Hematopoietic multipotent progenitor cell treated with erythropoietin and hydrocortisone succinate and interleukin-3 and kit ligand, for 6 days (in vitro differentiated cells): ENCODE measurements at regions not wholly inside any gene's neighbourhood (a gene's known extent, or its start where the extent isn't known, plus 50 kb on each side); places are given as distances from the start of the nearest gene placed in this dataset.
"Not testable (repeated sequence)": the region's sequence is repeated elsewhere in the genome, so short reads cannot be mapped to it uniquely, and the experiment has no call there.

Experiments
- DNase-seq: peaks from one replicate; pipeline ENCODE4 v3.0.0-alpha.2; 2015

DNA sequence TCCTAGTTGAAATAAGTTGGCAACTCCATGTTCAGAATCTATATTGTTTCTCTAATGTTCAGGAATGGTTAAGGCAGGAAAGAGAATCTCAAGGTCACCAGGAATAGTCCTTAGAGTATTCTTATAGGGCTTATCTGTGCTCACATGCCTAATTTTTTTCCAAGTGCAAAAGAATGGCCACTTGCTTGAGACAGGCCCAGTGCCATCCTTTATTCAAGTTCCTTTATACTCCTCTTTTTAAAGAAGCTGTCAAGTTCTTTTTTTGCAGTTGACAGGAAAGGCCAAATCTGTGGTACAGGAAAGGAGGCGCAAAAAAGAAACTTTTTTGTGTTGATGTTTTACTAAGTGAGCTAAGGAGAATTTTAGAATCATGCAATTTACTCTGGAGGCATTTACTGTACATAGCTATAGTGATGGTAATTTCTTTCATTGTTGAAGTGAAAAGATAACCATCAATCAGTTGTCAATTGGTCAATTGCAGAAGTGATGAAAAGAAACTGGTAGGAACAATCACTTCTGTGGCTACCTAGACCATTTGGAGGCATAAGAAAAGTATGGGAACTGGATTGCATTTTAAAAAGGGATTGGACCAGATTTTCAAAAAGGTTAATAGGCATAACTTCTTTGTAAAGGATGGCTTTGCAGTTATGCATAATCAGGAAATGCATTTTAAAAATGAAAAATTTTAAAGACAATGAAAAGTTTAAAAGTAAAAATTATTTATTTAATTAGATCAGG lies 102.5 kb upstream of the SOX2 start:
- DNase-seq = no peak

DNA sequence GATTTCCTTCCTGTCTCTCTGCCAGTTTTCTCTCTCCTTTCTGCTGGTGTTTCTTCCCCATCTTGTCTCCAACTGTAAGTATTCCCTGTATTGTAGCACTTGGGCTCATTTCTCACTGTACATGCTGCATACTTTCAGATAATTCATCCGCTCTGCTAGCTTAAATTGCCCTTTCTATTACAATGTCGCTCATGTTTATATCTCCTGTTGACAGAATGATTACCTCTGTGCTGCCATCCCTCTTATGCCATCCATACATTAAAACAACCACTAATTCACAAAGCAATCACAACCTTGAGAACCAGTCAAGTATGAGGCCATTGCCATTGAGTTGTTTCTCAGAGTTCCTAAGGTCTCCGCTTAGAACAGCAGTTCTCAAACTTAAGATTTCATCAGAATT lies 107.5 kb upstream of the SOX2 start:
- DNase-seq = no peak

DNA sequence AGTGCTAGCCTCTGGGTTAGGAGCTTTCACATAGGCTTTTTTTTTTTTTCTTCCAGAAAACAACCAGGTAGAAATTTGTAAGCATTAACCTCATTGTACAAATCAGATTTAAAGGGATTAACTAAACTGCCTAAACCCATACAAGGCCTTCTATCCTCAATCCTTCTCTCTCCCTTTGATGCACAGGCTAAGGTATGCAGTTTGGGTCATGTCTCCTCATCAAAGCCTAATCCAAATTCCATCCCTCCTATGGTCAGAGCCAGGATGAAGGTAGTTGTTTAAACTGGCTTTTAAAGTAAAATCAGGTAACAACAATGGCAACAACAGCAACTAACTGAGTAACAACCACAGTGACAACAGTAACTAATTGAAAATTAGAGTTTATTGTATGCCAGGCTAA lies 115.6 kb upstream of the SOX2 start:
- no peak for DNase-seq

DNA sequence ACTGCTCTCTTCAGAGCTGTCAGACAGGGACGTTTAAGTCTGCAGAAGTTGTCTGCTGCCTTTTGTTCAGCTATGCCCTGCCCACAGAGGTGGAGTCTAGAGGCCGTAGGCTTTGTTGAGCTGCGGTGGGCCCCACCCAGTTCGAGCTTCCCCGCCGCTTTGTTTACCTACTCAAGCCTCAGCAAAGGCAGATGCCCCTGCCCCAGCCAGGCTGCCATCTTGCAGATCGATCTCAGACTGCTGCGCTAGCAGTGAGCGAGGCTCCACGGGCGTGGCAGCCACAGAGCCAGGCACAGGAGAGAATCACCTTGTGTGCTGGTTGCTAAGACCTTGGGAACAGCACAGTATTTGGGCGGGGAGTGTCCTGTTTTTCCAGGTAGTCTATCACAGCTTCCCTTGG lies 120.8 kb upstream of the SOX2 start:
- not testable (repeated sequence) for DNase-seq

DNA sequence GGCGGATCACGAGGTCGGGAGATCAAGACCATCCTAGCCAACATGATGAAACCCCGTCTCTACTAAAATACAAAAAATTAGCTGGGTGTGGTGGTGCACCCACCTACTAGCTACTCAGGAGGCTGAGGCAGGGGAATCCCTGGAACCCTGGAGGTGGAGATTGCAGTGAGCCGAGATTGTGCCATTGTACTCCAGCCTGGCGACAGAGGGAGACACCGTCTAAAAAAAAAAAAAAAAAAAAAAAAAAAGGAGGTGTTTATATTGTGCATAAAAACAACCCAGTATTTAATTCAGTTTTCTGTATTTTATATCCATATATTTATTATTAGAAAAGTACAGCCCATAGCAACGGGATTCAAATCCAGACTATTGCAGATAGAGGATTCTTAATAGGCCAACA lies 129.1 kb upstream of the SOX2 start:
- DNase-seq = no peak

DNA sequence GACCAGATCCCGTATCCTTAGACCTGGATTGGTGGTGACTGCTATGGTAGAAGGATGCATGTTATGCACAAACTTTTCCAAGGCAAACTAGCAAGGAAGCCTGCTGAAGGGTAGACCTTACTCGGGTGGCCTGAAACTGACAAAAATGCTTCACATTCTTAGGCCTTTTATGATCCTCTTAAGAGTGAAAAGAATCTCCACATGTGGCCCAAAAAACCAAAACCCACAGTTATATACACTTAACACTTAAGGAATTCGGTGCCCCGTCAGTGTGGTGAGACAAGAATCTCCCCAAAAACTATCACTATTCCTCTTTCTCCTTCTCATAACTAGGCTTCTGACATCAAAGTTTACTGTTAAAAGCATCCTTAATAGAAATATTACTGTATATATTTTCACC lies 130.1 kb upstream of the SOX2 start:
- DNase-seq = no peak

DNA sequence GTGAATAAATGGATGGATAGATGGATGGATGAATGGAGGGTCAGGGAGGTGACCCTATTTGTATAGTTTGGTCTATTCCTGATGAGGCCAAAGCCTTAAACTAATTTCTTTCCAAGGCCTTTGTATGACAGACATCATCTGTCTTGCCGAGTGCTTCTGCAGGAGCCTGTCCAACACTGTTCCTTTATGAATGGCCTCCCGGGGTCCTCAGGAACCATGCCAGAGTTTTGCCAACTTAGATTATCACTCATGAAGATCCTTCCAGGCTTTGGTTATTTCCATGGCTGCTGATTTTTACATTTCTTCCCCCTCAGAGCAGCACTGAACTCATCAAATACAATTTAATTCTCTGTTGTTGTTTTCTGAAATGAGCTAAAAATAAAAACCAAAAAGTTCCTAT lies 133.0 kb upstream of the SOX2 start:
- no peak for DNase-seq

DNA sequence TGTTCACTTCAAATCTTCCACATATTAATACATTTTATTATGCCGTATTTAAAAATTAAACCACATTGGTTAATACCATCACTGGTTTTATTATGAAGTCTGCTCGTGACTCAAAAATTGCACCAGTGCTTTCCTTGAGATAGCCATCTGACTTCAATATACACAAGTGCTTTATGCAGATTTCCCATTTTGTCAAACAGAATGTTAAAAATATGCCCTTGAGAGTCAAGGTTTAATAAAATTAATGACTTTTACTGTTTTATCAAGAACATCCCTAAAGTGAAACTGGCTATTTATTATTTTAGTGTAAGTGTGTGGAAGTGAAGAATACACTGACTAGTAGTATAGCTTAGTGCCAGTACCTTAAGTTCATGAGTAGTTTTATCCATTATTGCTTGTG lies 139.3 kb upstream of the SOX2 start:
- DNase-seq = no peak

DNA sequence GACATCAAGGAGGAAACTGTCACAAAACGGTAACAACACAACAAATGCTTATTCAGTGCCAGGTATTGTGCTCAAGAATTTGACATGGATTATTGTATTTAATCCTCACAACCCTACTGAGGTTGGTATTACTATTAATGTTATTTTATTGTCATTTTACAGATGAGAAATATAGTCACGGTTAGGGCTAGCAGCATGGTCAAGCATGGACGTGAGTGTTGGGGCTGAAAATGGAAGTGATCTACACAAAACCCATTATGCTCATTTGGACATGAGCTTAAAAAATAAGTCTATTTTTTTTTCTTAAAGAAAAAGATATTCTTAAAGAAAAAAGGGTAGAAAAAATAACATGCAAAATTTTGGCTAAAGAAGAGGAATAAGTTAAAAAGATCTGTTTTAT lies 141.3 kb upstream of the SOX2 start:
- DNase-seq = no peak

DNA sequence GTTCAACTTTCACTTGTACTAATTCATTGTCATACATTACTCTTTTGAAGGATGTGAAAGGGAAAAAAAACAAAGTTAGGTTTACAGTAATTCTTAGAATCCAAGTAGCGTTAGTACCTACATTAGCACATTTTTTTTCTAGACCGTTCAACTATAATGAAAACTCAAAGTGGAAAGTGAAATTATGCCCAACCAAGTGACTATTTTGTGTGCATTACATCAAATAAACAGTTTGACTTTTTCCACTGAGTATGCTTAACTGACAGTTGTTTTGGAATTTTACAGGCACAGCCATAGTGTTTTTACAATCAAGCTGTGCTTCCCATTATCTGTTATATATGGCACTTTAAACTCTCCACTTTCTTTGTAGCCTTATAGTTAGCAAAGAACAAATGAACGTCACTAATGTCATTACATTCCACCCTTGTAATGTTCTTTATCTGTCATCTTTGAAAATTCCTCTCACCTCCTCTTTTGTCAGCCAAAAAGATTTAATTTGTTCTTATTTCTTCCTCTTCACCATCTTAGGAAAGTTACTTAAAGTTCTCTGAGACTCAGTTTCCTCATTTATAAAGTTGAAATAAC lies 142.3 kb upstream of the SOX2 start:
- DNase-seq = no peak

DNA sequence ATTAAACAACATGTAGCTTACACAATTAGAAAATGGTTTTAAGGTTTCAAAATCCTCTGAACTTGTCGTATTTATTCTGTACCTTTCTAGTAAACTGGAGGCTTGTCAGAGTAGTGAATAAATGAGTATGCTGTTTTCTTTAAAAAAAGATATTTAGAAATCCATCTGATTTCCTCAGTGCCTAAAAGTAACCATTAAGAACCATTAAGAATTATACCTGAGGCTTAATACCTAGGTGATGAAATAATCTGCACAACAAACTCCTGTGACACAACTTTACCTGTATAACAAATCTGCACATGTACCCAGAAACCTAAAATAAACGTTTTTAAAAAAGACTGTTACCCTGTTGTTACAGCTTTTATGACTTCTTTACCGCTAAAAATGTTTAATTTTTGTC lies 143.0 kb upstream of the SOX2 start:
- no peak for DNase-seq

DNA sequence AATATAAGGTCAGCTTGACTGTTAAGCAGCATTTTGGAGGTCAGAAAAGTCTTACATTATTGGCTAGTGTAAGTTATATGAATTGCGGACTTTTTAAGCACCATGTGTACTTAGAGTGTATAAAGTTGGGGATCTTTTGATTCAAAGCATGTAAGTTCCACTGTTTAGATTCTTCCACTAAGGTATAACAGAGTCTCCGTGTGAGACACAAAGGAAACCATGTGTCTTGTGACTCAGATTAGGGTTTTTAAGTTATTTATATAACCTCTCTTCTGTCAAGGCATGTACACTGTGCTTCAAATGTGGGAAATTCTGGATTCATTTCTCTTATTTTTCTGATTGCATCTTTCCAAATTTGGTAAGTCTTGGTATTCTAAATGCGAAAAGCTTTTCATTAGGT lies 143.5 kb upstream of the SOX2 start:
- DNase-seq = no peak

DNA sequence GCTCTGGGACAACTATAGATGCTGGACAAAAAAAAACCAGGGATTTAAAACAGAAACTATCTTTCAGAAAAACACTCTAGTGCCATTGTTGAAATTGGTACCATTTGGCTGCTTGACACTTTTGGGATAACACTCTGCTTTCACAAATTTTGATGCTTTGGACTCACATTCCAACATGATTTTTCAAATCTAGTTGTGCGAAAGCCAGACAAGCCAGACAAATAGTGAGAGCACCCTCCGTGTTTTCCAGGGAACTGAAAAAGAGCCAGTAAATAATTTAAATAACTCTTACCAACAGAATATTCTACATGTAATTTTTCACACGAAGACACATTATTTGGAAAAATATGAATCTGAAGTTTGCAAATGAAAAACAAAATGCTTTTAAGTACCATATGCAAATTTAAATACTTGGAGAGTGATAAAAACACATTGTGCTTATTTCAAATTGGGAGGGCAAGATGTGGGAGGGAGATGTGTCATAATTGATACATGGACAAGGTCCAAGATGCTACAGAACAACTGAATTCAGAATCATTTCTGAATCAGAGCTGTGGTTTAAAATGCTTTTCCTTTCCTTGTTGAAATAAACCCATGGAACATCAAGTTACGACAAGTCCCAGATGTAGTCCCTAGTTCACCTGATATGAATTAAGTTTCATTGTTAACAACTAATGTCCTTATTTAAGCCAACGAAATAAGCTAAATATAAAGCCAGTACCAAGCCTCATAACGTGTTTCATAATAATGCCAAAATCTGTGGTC lies 144.2 kb upstream of the SOX2 start:
- DNase-seq = no peak

DNA sequence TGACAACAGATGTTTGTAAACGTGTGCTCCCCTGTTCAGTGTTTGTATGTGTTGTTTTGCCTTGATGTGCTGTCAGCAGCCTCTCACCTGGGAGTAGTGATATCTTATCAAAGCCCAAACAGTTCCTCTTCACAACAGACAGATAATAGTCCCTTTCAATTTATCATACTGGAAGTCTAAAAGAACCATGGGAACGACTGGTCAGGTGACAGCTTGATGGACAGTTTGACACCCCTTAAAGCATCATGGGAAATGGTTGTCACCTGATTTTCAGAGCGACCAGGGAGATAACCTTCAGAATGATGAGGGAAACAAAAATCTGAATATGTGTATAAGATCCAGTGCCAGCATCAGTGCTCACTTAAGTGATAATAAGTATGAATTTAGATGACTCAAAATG lies 146.3 kb upstream of the SOX2 start:
- DNase-seq = no peak

DNA sequence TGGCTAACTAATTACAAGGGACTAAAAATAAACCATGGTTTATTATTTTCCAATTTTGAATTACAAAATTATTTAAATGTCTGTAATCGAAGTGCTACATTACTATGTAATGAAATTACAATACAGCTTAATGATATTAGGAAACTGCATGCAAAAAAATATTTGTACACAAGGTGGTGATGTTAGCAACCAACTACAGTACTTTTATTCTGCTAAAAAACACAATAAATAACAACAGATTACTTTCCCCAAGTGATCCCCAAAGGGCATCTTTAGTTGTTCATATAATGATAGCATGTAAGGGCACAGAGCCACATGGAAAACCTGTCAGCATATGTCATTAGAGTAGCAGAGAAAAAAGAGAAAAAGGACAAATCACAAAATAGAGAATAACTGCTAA lies 147.5 kb upstream of the SOX2 start:
- DNase-seq = no peak

DNA sequence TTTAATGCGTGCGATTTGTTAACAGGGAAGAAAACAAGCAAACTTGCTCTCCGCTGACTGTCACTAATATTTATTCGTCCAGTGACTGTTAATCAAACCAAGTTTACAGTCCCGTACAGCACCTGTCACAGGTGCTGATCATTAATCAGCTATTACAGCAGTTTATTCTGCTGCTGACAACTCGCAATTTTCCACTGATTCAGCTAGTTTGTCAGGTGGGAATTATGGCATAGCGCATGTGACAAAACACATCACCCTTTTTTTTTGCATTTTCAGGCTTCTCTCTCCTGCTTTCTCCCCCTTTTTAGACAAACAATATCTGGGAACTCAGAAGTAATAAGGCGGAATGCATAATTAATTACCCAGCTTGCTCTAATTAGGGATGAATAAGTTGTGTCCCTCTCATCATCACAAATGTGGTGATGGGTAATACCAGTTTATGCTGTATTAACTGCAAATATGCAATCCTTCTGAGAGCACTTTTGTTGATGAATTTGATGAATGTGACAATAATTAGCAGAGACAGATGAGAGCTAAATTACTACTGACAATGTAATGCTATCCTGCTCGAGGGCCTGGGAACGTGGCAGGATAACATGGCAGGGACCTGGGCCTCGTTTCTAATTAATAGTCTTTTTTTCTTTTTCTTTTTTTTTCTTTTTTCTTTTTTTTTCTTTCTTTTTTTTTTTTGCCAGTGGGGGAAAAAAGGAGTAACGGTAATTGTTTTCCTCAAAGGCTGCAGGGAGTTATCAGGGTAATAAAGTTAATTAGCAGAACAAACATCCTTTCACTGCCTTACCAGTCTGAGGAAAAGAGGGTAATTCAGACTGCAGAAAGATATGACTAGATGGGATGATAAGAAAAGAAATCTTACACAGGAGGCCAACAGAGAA lies 150.3 kb upstream of the SOX2 start:
- DNase-seq = no peak

DNA sequence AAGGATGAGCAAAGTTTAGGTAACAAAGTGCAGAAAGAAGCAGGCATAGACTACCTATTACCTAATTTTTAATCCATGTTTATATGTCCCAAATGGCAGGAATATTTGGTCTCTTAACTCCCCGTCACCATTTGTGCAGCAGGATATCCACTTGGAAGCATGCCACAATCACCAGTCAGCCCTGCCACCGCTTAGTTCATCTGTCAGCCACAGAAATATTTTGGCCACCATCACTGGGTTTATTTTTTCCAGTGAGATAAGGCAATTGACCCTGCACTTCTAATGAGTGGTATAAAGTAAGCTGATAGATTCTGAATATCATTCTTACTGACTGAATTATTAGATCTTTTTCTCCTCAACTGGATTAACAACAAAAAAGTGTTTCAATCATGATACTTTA lies 152.9 kb upstream of the SOX2 start:
- DNase-seq = no peak

DNA sequence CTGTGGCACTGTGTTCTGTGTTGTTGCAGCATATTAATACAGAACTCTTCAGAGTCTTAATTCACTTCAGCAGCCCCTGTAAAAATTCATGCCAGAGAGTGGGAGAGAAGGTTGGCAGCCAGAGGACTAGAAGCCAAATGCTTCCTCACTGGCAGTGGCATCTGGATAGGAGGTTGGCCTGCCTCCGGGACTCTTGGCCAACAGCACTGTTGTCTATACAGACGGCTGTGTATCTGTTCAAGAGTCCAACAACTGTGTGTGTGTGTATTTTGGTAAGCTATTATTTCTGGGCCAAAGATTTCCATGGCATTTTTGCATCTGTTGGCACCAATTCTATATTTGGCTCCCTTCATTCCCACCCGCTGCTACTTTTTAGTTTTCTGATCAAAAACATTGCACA lies 156.0 kb upstream of the SOX2 start:
- no peak for DNase-seq

DNA sequence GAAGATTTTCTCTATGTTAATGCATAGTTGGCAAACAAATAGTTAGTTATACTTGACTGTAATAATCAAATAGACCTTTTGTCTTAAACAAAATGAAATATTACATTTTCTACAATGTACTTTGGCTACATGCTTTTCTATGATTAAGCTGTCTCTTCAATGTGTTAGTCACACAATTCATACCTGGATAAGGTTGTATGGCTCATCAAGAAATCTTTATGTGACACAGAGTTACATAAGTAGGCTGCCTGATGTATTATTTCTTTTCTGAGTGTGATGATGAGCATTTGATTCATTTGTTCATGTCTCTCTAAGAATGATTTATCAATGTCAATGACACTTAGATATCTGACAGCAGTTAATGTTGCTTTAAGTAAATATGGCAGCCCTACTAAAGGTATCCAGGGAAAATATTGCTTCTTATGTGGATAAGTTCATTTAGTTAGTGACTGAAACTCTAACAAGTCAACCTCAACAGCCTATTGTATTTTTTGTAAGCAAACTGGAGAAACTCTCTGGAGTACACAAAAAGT lies 157.4 kb upstream of the SOX2 start:
- DNase-seq = no peak

DNA sequence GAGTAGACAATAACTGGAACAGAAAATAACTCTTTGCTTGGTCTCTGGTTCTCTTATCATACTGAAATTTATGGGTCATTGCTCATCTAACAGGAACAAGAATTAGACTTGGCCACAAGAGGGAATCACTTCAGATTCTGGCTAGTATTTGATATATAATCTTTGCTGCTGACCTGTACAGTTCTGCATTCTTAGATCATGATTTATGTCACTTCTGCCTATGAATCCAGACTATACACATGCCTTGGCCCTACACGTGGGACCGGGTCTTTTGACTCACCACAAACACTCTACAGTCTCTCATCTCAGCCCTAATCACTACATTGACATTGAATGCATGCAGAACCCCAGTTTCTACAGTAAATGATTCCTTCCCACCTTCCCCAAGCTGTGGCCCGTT lies 162.5 kb upstream of the SOX2 start:
- no peak for DNase-seq

DNA sequence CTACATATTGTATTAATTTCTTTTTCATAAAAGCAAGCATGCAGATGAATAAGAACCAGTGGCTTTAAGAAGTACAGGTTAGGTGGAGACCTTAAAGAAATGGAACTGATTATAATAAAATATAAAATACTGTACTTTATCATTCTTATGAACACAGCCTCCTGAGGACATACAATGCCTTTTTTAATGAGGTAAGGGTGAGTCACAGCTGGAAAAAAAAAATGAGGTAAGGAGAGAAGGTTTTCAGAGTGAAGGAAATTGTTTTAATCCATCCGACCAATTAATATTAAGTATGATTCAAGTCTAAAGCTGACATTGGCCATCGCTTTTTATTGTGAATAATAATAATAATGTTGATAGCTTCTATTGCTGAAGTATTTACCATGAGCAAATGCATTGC lies 170.3 kb upstream of the SOX2 start:
- no peak for DNase-seq

DNA sequence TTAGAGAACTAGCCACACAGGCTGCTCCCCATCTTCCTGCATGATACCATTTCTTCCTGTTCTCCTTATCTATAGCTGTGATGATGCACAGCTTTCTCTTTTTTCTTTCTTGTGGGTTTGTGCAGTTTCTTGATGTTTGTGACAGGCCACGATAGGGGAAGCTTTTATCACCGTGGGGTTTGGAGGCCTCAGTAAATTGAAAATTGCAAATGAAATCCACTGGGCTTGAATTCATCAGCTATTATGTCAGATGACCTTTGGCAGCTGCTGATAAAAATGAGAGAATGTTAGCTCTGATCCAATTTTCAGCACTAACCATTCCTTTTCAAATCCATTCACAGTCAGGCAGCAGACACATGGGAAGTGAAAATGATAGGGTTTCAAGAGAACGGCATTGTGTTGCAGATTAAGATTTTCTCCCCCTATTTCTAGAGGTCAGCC lies 176.9 kb upstream of the SOX2 start:
- DNase-seq = peak; percentile 78

DNA sequence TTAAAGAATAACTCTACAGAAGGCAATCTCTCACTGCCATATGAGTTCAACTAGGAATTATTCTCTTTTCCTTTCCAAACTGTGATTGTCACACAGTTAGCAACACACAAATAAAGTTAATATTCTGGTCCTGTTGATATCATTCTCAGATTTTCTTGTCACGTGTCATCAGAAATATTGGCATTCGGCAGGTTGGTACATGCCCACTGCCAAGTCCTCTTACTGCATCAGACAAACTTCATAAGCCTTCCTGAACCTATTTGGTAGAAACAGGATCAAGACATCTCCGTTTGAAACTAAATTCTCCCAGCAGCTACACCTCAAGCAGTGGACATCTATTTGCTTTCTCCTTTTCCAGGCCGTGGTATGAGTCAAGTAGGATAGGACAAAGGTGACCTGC lies 177.9 kb upstream of the SOX2 start:
- no peak for DNase-seq
